Upper lobe of right lung (tissue), 1 donor: ENCODE measurements at regions not wholly inside any gene's neighbourhood (a gene's known extent, or its start where the extent isn't known, plus 50 kb on each side); places are given as distances from the start of the nearest gene placed in this dataset.
A peak's percentile ranks its signal among the peaks of the same experiment; 100 is the strongest.
"Not testable (repeated sequence)": the region's sequence is repeated elsewhere in the genome, so short reads cannot be mapped to it uniquely, and the experiment has no call there.

Source experiments
- ATAC-seq: fragments of 200-7000 bp; cut with Tn5 transposase; one replicate; pipeline ENCODE4 v1.9.1; 2020; ENCODE audit warnings: mild to moderate bottlenecking, moderate library complexity
- DNase-seq: peaks from one replicate; pipeline ENCODE4 v3.0.0-alpha.2; 2020
- H3K27ac ChIP-seq: fragments of 200-600 bp; one replicate; pipeline ENCODE4 v1.8.0; 2022
- H3K27me3 ChIP-seq: fragments of 200-600 bp; one replicate; pipeline ENCODE4 v1.8.0; 2022; ENCODE audit warnings: mild to moderate bottlenecking
- H3K36me3 ChIP-seq: fragments of 200-600 bp; one replicate; pipeline ENCODE4 v1.8.0; 2022
- H3K4me1 ChIP-seq: fragments of 200-600 bp; one replicate; pipeline ENCODE4 v1.8.0; 2022
- H3K4me3 ChIP-seq: fragments of 200-600 bp; one replicate; pipeline ENCODE4 v1.8.0; 2022; ENCODE audit warnings: mild to moderate bottlenecking
- H3K9me3 ChIP-seq: fragments of 200-600 bp; one replicate; pipeline ENCODE4 v1.8.0; 2022
- intact Hi-C: fragments of 100-400 bp; cut with DNase I; formaldehyde crosslinking; loops from one replicate; pipeline ENCODE4 v1.11.0; 2022
- donor health status: DM: no; HTN: yes; CAD: no; lungs with severe emphysema.

DNA sequence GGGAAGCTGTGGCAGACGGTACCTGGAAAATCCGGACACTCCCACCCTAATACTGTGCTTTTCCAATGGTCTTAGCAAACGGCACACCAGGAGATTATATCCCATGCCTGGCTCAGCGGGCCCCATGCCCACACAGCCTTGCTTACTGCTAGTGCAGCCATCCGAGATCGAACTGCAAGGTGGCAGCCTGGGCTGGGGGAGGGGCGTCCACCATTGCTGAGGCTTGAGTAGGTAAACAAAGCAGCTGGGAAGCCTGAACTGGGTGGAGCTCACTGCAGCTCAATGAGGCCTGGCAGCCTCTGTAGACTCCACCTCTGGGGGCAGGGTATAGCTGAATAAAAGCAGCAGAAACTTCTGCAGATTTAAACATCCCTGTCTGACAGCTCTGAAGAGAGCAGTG lies 4396.8 kb upstream of the OR11H1 start:
- H3K27ac ChIP-seq, H3K27me3 ChIP-seq, H3K4me3 ChIP-seq, H3K36me3 ChIP-seq, ATAC-seq, H3K9me3 ChIP-seq, H3K4me1 ChIP-seq, intact Hi-C loops: not testable (repeated sequence)
- DNase-seq: peak; percentile 45
